Stimulated activated CD4-positive, alpha-beta T cell treated with anti-CD3 and anti-CD28 coated beads, Interleukin-1b, Interleukin-23, amount 100 ng/mL, for 48 hours (primary cell): ENCODE measurements at regions not wholly inside any gene's neighbourhood (a gene's known extent, or its start where the extent isn't known, plus 50 kb on each side); places are given as distances from the start of the nearest gene placed in this dataset.
"Not testable (repeated sequence)": the region's sequence is repeated elsewhere in the genome, so short reads cannot be mapped to it uniquely, and the experiment has no call there.

Experiments
- DNase-seq: peaks from one replicate; pipeline ENCODE4 v3.0.0-alpha.2; 2020

DNA sequence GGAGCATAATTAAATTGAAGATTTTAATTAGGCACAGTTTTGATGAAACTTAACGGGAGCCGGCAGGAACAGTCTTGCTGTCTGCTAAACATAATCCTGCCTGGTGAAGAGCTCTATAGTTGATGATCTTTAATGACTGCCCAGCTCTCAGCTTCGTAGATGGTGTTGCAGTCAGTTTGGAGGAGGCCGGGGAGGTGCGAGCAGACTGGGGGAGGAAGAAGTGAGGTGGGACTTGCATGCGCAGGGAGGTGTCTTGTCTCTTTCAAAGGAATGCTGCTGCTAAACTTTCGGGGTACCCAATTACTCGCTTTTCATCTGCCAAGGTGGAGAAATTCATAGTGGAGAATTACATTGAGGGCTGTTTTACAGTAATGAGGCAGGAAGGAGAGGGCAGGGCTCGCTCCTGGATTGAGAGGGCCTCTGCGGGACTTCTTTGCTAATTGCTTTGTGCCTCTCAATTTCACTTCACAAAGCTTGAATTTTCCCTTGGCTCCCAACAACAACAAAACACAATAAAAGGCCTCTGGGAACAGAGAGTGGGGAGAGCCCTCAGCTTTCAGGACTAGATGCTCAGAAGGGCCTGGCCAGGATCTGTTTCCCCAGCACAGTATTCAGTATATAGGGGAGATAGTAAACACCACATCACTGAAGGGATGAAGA is 257.9 kb upstream of the ADRA1B start:
- DNase-seq = no peak

DNA sequence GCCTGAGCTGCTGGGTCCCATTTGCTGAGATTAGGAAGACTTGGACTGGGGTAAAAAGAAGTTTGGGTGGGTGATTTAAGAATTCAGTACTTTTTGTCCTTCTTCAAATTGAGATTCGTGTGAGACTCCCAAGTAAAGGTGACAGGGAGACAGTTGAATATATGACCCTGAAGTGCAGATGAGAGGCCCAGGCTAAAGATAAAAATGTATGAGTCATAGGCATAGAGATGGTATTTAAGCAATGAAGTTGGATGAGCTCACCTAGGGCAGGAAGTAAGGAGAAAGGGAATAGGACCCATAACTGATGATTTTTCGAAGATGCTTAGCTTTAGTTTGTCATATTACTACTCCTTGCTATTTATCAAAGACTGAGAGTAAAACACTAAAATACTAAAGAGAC is 255.9 kb upstream of the ADRA1B start:
- no peak for DNase-seq

DNA sequence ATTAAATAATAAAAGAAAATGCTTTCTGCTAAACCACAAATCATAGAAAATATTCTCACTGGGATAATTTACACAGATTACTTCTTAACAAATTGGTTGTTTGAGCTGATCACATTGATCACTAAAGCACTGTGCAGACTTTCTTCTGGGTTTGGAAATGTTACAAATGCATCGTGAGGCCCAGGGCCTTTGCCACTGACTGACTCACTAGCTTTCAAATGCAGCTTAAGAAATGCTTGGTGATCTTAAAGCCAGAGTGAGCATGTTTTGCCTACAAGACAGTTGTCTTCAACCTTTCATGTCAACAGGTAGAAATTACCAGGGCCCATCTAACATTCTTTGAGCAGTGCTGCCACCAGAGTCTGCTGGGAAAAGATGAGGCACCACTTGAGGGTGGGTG is 252.3 kb upstream of the ADRA1B start:
- DNase-seq = no peak

DNA sequence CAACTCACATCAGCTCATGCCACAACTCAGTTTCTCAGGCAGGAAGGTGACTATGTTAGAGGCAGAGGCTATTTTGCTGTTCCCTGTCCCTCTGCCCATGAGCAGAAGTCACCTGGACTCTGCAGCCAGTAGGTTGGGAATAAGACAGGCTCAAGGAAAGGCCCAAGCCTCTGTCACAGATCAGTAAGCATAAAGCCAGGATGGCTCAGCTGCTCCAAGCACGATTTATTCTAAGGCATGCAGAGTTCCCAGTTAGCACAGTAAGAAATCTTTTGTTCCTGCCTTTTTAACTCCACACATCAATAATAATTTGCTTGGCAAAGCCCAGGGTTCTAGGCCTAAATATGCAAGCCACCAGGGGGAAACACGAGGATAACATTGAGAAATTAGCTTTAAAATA is 249.0 kb upstream of the ADRA1B start:
- DNase-seq = no peak

DNA sequence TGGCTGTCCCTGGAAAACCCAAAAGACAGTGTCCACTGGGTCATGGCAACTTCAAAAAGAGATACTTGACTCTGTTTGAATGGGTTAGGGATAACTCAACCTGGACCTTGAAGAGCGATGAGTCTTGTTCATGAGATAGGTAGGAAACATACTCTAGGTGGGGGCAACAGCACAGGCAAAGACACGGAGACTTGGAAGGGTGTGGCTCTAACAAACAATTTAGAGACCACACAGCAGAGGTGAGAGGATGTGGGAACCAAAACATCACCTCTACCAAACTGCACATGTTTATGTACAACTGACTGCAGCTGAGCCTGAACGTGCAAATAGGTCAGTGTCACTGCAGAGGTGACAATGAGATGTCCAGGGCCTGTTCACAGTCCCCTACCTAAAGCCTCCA is 247.7 kb upstream of the ADRA1B start:
- DNase-seq = no peak

DNA sequence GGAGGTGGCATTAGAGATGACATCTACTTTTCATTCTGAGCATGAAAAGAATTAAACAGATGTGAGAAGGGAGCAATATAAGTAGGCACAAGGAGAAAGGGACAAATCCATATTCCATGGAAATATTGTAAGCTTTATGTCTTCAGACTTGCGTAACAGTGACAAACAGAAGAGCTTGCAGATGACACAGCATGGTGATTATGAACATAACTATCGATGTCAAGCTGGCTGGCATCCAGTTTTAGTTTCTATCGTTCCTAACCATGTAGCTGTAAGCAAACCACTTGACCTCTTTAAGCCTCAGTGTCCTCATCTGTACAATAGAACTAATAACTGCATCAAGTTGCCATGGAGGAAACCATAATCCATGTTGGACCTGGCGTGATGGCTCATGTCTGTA is 246.7 kb upstream of the ADRA1B start:
- DNase-seq = no peak

DNA sequence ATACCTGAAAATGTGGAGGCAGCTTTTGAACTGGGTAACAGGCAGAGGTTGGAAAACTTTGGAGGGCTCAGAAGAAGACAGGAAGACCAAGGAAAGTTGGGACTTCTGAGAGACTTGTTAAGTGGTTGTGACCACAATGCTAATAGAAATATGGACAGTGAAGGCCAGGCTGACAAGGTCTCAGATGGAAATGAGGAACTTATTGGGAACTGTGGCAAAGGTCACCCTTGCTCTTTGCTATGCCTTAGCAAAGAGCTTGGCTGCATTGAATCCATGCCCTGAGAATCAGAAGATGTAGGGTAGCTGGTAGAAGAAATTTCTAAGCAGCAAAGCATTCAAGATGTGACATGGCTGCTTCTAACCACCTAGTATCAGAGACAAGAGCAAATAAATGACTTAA is 244.4 kb upstream of the ADRA1B start:
- no peak for DNase-seq

DNA sequence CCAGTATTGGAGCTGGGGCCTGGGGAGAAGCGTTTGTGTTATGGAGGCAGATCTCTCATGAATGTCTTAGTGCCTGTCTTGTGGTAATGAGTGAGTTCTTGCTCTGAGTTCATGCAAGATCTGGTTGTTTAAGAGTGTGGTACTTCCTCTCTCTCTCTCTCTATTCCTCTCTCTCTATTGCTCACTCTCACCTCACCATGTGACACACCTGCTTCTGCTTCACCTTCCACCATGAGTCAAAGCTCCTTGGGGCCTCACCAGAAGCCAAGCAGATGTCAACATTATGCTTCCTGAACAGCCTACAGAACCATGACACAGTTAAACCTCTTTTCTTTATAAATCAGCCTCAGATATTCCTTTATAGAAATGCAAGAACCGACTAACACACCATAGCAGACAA is 242.7 kb upstream of the ADRA1B start:
- DNase-seq = no peak

DNA sequence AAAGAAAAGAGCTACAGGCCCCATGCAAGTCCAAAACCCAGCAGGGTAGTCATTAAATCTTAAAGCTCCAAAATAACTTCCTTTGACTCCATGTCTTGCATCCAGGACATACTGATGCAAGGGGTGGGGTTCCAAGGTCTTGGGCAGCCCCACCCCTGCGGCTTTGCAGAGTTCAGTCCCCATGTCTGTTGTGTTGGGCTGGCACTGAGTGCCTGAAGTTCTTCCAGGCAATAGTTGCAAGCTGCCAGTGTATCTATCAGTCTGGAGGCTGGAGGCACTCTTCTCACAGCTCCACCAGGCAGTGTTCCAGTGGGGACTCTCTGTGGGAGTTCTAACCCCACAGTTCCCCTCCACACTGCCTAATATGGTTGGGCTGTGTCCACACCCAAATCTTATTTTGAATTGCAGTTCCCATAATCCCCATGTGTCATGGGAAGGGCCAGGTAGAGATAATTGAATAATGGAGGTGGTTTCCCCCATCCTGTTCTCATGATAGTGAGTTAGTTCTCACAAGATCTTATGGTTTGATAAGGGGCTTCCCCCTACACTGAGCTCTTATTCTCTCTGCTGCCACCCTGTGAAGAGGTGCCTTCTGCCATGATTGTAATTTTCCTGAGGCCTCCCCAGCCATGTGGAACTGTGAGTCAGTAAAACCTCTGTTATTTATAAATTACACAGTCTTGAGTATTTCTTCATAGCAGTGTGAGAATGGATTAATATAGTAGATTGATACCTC is 237.5 kb upstream of the ADRA1B start:
- peak; percentile 15 for DNase-seq

DNA sequence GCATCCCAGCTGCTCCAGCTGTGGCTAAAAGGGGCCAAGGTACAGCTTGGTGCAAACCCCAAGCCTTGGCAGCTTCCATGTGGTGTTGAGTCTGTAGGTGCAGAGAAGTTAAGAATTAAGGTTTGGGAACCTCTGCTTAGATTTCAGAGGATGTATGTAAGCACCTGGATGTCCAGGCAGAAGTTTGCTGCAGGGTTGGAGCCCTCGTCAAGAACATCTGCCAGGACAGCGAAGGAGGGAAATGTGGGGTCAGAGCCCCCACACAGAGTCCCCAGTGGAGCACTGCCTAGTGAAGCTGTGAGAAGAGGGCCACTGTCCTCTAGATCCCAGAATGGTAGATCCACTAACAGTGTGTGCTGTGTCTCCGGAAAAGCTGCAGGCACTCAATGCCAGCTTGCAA is 236.2 kb upstream of the ADRA1B start:
- no peak for DNase-seq

DNA sequence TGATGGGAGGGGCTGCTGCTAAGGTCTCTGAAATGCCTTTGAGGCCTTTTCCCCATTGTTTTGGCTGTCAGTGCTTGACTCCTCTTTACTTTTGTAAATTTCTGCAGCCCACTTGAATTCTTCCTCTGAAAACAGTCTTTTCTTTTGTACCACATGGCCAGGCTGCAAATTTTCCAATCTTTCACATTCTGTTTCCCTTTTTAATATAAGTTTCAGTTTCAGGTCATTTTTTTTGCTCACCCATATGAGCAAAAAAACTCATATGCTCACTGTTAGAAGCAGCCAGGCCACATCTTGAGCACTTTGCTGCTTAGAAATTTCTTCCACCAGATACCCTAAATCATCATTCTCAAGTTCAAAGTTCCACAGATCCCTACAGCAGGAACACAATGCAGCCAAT is 234.6 kb upstream of the ADRA1B start:
- no peak for DNase-seq

DNA sequence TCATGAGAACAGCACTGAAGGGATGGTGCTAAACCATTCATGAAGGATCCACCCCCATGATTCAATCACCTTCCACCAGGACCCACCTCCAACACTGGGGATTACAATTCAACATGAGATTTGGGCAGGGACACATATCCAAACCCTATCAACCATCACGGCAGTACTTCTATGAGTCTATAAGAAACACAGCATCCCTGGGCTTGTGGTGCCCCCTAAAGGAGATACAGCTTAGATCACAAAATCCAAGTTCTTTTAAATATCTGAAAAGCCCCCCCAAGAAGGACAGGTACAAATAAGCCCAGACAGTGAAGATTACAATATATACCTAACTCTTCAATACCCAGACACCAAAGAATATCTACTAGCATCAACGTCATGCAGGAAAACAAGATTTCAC is 233.7 kb upstream of the ADRA1B start:
- DNase-seq = no peak

DNA sequence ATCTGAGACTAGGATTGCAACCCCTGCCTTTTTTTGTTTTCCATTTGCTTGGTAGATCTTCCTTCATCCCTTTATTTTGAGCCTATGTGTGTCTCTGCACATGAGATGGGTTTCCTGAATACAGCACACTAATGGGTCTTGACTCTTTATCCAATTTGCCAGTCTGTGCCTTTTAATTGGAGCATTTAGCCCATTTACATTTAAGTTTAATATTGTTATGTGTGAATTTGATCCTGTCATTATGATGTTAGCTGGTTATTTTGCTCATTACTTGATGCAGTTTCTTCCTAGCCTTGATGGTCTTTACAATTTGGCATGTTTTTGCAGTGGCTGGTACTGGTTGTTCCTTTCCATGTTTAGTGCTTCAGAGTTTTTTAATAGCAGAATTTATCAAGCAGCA is 228.4 kb upstream of the ADRA1B start:
- DNase-seq = not testable (repeated sequence)

DNA sequence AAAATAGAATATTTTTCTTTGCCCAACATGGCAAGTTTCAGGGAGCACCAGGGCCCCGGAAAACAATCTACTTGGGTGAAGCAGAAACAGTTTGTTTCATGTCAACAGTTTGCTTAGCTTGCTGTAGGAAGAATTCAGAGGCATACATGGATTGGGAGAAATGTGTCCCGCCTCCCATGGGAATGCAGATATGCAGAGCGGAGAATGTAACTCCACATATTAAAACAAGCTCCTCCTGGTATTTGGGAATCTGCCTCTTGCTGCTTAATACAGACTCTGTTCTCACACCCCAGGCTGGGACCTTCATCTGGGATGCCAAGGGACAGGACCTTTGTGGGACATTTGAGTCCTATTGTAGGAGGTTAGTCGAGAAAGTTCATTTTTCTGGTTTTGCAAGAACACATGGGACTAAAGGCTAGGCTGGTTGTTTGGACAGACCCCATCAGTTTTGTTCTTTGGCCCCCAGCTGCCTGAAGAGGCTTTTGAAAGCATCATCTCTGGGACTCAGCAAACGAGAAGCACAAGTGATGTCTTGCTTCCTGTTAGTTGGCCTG is 220.5 kb upstream of the ADRA1B start:
- DNase-seq = no peak

DNA sequence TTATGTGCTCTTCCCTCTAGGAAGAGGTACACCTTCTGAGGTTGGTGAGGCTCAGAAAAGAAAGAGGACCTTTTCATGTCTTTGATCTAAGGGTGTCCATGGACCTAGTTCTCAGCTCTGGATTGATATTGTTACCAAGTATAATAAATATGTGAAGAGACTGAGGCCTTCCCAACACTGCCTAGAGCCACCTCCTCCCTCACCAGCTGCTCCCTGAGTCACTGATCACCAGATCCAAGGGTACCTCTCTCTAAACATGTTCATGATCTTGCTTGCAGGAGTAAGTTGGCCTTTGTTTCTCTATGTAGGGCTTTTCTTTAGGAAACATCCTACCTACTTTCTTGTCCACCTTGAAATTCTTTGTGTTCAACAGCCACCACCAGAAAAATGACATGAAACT is 218.8 kb upstream of the ADRA1B start:
- DNase-seq = no peak

DNA sequence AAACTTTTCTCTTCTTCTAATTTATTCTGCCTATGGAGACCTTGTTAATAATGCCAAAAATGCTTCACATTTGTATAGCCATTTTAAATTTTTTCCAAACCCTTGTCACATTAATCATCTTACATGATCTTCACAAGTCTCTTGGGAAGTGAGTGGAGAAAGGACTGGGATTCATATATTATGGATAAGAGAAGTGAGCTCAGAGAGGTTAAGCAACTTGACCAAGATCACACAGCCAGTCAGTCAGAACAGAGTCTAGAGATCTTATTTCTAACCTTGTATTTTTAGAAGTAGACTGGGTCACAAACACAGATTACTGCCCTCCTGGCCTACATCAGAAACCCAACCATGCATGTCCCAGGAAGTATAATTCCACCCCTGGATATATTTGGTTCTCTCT is 218.0 kb upstream of the ADRA1B start:
- DNase-seq = no peak

DNA sequence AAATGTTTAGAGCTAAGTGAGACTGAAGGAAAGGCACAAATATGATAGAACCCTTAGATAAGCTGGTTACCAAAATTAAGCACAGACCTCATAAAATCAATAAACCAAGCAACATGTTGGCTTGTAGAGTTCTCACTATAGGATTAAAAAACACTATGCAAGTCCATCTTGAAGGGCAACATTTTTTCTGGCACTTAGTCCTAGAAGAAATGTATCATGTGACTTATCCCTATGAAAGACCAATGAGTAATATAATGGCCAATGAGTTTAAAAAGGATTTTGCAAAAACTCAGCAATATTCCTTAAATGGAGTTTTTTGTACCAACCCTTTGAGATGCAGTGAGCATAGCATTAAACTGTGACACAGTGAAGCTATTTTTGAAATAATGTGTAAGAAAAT is 216.3 kb upstream of the ADRA1B start:
- no peak for DNase-seq

DNA sequence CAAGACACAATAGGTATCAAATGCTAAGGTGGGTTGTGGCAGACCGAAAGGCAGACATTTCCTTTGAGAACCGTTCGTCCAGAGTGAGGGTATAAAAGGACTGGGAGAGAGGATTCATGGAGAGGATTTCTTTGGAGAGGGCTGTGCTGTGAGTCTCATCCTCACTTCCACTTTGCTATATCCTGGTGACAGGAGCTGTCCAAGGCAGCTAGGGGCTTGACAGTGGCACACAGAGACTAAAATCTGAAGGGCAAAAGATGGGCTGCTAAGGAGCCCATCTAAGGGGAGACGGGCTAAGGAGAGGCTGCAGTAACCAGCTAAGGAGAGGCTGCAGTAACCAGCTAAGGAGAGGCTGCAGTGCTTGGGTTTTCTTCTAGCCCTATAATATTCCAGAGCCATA is 214.0 kb upstream of the ADRA1B start:
- DNase-seq = no peak

DNA sequence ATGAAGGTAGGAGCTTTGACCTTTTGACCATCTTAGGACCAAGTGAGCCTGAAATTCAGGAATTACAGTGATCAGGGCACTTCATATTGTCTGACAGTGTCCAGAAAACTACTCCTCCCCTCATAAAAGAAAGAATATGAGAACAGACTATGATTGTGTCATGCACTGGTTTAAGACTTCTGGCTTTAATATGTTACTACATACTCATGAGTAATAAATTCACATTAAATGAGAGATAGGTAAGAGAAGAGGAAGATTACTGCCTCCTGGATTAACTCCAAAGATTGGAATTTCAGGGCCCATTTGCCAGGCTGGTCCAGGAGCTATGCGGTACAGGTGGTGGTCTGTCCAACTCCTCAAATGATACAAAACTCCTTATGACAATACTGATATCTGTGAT is 213.5 kb upstream of the ADRA1B start:
- no peak for DNase-seq

DNA sequence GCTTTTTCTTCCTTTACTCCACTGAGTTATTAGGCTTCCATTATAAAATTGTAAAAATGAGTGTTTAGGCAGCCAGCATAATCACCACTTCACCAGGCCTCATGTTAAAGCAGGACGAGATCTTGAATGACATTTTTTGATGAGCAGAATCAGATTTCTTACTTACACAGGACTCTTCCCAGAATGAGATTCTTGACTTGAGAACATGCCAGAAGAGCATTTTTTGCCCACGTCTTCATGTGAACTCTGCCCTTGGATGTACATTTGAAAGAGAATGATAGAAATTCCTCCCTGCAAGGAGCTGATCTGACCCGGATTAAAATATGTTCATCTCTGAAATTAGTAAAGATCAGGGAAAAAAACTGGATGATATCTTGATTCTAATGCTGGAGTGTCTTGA is 212.1 kb upstream of the ADRA1B start:
- no peak for DNase-seq

DNA sequence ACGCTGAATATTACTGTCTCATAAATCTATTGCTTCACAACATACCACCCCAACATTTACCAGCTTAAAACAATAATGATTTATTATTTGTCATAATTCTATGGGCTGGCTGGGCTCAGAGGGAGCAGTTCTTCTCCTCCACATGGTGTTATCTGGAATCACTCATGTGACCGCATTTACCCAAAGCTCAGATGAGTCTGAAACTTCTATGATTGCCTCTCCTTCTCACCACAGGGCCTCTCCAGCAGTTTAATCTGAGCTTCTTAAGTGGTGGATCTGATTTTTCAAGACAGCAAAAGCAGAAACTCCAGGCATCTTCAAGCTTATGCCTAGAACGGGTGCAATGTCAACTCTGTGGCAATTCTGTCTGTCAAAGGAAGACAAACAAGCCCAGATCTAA is 210.3 kb upstream of the ADRA1B start:
- no peak for DNase-seq

DNA sequence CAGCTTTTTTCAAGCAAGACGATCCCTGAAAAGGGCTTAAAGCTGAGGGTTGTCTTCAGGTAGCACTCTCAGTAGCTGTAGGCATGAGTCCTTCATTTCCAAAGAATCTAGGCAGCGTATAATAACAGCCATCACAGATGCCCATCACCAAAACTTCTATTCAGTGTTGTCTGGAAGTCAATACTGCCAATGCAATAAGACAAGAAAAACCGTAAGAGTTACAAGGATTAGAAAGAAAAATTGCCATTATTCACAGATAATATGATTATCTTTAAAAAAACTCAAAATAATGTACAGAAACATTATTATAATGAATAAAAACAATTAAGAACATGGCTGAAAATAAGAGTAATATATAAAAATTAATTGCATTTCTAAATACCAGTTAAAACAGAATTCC is 208.2 kb upstream of the ADRA1B start:
- no peak for DNase-seq

DNA sequence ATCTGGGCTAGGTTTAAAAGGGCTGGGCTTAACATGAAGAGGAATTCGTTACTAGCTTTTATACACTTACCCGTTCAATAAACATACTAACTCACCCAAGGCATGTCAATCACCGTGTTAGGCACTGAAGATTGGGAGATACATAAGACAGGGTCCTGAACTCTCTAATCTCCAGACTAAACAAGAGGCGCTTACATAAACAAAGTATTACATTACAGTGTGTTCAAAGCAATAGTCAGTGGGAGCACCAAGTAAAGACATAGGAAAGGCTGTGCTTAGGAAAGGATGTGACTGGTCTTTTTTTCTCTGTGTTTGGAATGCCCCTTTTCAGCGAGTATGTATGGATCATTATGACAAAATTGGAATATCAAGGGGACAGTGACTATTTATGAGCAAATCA is 203.6 kb upstream of the ADRA1B start:
- no peak for DNase-seq

DNA sequence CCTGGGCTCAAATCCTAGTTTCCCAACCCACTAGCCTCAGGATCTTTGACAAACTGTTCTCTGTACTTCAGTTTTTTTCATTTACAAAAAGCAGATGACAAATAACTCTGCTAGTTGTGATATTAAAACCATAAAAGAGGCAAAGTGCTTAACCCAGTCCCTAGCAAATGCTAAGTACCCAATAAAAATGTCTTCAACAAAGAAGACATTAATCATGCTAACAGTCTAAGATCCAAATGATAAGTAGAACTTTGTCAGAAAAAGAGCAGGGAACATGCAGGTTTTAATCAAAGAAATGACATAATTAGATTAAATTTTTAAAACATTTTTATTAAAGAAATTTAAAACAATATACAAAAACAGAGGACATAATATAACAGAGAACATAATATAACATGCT is 203.0 kb upstream of the ADRA1B start:
- DNase-seq = no peak

DNA sequence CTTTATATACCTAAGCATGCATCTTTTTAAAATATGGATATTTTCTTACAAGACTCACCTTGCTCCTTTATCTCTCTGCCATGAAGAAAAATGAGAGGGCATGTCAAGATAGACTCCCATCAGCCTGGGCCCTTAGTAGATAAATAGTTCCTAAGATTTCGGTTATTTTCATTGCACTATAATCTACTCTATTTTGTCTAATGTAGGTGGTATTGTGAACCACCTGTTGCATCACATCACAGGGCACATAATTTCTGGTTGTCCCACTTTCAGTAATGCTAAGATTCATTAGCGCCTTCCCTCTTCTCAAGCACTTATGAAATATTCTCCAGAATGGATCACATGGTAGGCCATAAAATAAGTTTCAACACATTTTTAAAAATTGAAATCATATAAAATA is 202.5 kb upstream of the ADRA1B start:
- no peak for DNase-seq
